Transverse colon (tissue), 4 donors: ENCODE measurements at regions not wholly inside any gene's neighbourhood (a gene's known extent, or its start where the extent isn't known, plus 50 kb on each side); places are given as distances from the start of the nearest gene placed in this dataset.

Experiments used
- DNase-seq: peaks from one replicate; pipeline ENCODE4 v3.0.0-alpha.2; 2019
- H3K27ac ChIP-seq, 4 donors: fragments of 200-600 bp; sonication (generic); 2 replicates each; pipeline ENCODE4 v1.5.1; 2016 to 2018; ENCODE audit warnings: inconsistent platforms in 4 of 4
- H3K27me3 ChIP-seq: fragments of 200-600 bp; sonication (generic); 2 replicates; pipeline ENCODE4 v1.5.1; 2017; ENCODE audit warnings: inconsistent platforms
- H3K36me3 ChIP-seq, 4 donors: fragments of 200-600 bp; sonication (generic); 2 replicates each; pipeline ENCODE4 v1.5.1; 2017 to 2019; ENCODE audit warnings: inconsistent platforms in 4 of 4
- H3K4me1 ChIP-seq, 4 donors: fragments of 200-600 bp; sonication (generic); 2 replicates each; pipeline ENCODE4 v1.5.1; 2017 to 2020; ENCODE audit warnings: inconsistent platforms in 4 of 4
- H3K4me3 ChIP-seq, 4 donors: fragments of 200-600 bp; sonication (generic); 1 replicate in 1 of 4; 2 replicates in 3 of 4; pipeline versions ENCODE4 v1.5.1 to v1.6.1; 2017 to 2019; ENCODE audit warnings: inconsistent platforms in 4 of 4
- H3K9me3 ChIP-seq, 2 donors: fragments of 200-600 bp; sonication (generic); 2 replicates each; pipeline ENCODE4 v1.5.1; 2017 to 2019; ENCODE audit warnings: inconsistent platforms in 2 of 2
- EP300 ChIP-seq: sonication (generic); formaldehyde crosslinking; IDR thresholded peaks from one replicate; pipeline ENCODE4 v1.6.1; 2017; ENCODE audit warnings: antibody characterized with exemption, low read depth
- POLR2A ChIP-seq: fragments of 450-650 bp; IDR thresholded peaks from one replicate; pipeline ENCODE4 v1.6.1; 2016; ENCODE audit warnings: antibody characterized with exemption, mild to moderate bottlenecking, moderate library complexity
- POLR2AphosphoS5 ChIP-seq, 3 donors: sonication (generic); formaldehyde crosslinking; IDR thresholded peaks; one replicate each; pipeline ENCODE4 v1.6.1; 2016; ENCODE audit warnings: antibody characterized with exemption in 3 of 3
- WGBS, 2 donors: methylation state at CpG; one replicate each; pipeline ENCODE4 v1.1.5; 2018; ENCODE audit warnings: low coverage in 1 of 2; 5-methylcytosine and 5-hydroxymethylcytosine counted together
- in situ Hi-C, 4 donors: fragments of 200-750 bp; cut with MboI; loops; one replicate each; pipeline versions ENCODE4 v1.15.0 to v1.15.1; 2017; ENCODE audit warnings: low sequenced_read_pairs in 3 of 4, low pct_ligation_motif_present in 1 of 4, low pct_unique_long_range_greater_than_20kb in 1 of 4
- intact Hi-C: fragments of 100-400 bp; cut with DNase I; formaldehyde crosslinking; loops from one replicate; pipeline ENCODE4 v1.15.1; 2023; ENCODE audit warnings: low total_unique reads
- TF ChIP-seq, protein P1 (sequence below), 5 experiments: fragments of 200-600 bp in 3 of 5; fragments of 450-650 bp in 2 of 5; sonication (generic) in 3 of 5; IDR thresholded peaks; 1 replicate in 2 of 5; 2 replicates in 3 of 5; pipeline ENCODE4 v1.5.1; 2016 to 2017; ENCODE audit warnings: antibody characterized with exemption in 5 of 5, inconsistent platforms in 3 of 5, mild to moderate bottlenecking in 2 of 5, moderate library complexity in 1 of 5

DNA sequence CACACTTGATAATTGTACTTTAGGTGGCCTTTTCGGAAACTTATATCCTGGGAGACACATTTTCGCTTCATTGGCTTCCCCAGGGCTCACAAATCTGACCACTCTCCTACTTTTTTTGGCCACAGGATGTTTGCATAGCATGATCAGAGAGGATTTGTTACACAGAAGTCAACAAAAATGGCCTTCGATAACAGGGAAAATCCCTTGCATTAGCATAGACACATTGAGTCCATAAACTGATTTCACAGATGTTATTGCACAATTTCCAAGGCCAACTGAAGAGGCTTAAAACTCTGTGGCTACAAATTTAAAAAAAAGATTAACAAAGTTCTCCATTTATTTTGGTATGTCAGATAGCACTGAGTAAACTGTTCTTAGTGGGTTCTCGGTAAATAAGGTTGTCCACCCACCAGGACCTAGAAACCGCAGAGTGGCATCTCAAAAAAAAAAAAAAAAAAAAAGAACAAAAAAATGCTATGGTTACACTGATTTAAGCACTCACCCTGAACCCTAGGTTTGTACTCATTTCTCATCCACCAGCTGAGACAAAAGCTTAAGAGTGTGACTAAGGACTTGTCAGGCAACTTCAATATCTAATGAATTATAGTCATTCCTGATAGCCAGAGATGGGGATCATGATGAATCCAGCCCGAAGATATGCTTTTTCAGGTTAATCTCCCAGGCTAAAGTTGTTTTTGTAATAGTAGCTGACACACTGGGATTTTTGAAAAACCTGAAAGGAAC is 188.9 kb upstream of the SYNPR start:
- Histone ChIP-seq H3K4me1 (no peaks in the 10 kb centered on the region), H3K9me3 (no peaks in the 10 kb centered on the region), H3K27ac (no peak overlapping the region), H3K4me3 (no peak overlapping the region), H3K36me3 (no peaks in the 10 kb centered on the region), H3K27me3 (no peaks in the 10 kb centered on the region)
- intact Hi-C loops (no loop called here), in situ Hi-C loops (no loop called here)
- no peak for DNase-seq
- TF ChIP-seq, protein P1, sequence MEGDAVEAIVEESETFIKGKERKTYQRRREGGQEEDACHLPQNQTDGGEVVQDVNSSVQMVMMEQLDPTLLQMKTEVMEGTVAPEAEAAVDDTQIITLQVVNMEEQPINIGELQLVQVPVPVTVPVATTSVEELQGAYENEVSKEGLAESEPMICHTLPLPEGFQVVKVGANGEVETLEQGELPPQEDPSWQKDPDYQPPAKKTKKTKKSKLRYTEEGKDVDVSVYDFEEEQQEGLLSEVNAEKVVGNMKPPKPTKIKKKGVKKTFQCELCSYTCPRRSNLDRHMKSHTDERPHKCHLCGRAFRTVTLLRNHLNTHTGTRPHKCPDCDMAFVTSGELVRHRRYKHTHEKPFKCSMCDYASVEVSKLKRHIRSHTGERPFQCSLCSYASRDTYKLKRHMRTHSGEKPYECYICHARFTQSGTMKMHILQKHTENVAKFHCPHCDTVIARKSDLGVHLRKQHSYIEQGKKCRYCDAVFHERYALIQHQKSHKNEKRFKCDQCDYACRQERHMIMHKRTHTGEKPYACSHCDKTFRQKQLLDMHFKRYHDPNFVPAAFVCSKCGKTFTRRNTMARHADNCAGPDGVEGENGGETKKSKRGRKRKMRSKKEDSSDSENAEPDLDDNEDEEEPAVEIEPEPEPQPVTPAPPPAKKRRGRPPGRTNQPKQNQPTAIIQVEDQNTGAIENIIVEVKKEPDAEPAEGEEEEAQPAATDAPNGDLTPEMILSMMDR (IDR thresholded peaks at IDR 0.05) = no peak
- TF ChIP-seq POLR2A (no peak), EP300 (no peak), POLR2AphosphoS5 (IDR thresholded peaks at IDR 0.05) (no peak)
- WGBS, 2 donors = 78 to 82% methylated on average over 6 of the region's 6 CpGs

DNA sequence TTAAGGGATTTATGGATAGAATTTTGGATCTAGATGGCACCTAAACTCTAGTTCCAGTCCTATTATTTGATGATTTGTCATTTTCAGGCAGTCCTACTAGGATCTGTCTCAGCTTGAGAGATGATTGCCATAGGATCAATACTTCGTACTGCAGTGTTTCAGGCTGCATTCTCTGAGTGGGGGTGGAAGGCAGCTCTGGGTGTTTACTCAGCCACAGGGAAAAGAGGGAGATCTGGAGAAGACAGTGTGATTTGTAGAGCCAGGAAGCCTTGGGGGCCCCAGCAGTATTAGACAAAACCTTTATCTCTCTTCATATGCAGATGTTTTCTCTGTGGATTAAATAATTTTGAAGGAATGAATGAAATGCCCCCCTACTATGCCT is 188.4 kb upstream of the SYNPR start:
- TF ChIP-seq EP300 = no peak
- TF ChIP-seq POLR2A = no peak
- TF ChIP-seq POLR2AphosphoS5 (IDR thresholded peaks at IDR 0.05) = no peak
- TF ChIP-seq, protein P1 (IDR thresholded peaks at IDR 0.05) = no peak
- Histone ChIP-seq H3K36me3 (no peaks in the 10 kb centered on the region), H3K27ac (no peak overlapping the region), H3K27me3 (no peaks in the 10 kb centered on the region), H3K9me3 (no peaks in the 10 kb centered on the region), H3K4me3 (no peak overlapping the region), H3K4me1 (no peaks in the 10 kb centered on the region)
- WGBS, 2 donors = 48 to 67% methylated on average over 1 of the region's 1 CpG
- no peak for DNase-seq
- intact Hi-C loops (no loop called here), in situ Hi-C loops (no loop called here)

DNA sequence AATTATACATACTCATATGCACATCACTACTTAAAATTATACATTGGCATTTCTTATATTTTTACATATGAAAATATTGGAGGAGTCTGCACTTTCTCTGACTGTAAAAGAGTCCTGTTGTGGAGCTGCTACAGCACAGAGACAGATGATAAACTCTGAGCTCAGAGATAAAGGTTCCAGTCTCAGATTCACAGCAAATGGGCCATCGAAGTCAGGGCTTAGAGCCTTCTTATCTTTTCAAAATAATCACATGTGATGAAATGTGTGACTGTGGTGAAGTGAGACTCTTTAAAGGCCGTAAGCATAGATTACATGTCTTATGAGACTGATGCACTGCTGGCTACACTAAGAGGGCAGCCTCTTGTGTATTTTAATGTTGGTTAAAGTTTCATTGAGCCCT is 187.5 kb upstream of the SYNPR start:
- no peak overlapping the region for H3K27ac ChIP-seq
- intact Hi-C loops = no loop called here
- no peaks in the 10 kb centered on the region for H3K36me3 ChIP-seq
- H3K27me3 ChIP-seq = no peaks in the 10 kb centered on the region
- H3K4me1 ChIP-seq = no peaks in the 10 kb centered on the region
- H3K4me3 ChIP-seq = no peak overlapping the region
- in situ Hi-C loops = no loop called here
- H3K9me3 ChIP-seq = no peaks in the 10 kb centered on the region
- TF ChIP-seq, protein P1 (IDR thresholded peaks at IDR 0.05) = no peak
- TF ChIP-seq EP300 = no peak
- TF ChIP-seq POLR2AphosphoS5 (IDR thresholded peaks at IDR 0.05) = no peak
- no peak for TF ChIP-seq POLR2A
- WGBS, 2 donors = 67 to 71% methylated on average over 2 of the region's 2 CpGs
- no peak for DNase-seq

DNA sequence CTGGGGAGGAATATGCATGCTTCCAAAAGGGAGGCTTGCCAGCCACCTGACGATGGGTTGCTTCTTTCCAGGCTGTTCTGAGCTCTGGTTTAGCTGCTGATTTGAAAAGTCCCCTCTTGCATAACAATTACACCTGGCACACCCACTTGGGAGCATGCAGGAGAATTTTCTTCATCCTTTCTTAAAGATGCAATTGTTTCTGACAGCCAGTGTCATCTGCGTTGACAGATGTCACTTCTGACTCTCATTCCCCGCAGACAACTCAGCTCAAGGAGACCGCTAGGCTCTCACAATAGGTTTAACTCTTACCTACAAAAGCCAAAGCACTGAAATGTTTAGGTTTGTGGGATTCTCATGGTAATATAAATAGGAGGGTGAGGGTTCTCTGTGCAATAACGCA is 185.6 kb upstream of the SYNPR start:
- Histone ChIP-seq H3K9me3 (no peaks in the 10 kb centered on the region), H3K27me3 (no peaks in the 10 kb centered on the region), H3K36me3 (no peaks in the 10 kb centered on the region), H3K4me1 (no peaks in the 10 kb centered on the region), H3K27ac (no peak overlapping the region), H3K4me3 (no peak overlapping the region)
- TF ChIP-seq, protein P1 (IDR thresholded peaks at IDR 0.05) = no peak
- no peak for TF ChIP-seq POLR2AphosphoS5 (IDR thresholded peaks at IDR 0.05)
- TF ChIP-seq EP300 = no peak
- no peak for TF ChIP-seq POLR2A
- DNase-seq = no peak
- in situ Hi-C loops = no loop called here
- WGBS, 2 donors = 61 to 66% methylated on average over 5 of the region's 5 CpGs
- intact Hi-C loops = no loop called here
